Naive thymus-derived CD4-positive, alpha-beta T cell (primary cell): ENCODE measurements at regions not wholly inside any gene's neighbourhood (a gene's known extent, or its start where the extent isn't known, plus 50 kb on each side); places are given as distances from the start of the nearest gene placed in this dataset.

Experiments used
- ATAC-seq: fragments of 150-1000 bp; cut with Tn5 transposase; 2 replicates; pipeline ENCODE4 v1.10.0; 2021; ENCODE audit warnings: mild to moderate bottlenecking, moderate library complexity
- CTCF ChIA-PET: fragments of 350-600 bp; sonication (Branson Sonifier 250); formaldehyde crosslinking; loops from one replicate; lab custom pipeline; 2021; ENCODE audit warnings: antibody characterized with exemption; lab: Charles Lee
- POLR2A ChIA-PET: fragments of 350-600 bp; sonication (Branson Sonifier 250); formaldehyde crosslinking; loops from one replicate; lab custom pipeline; 2021; ENCODE audit warnings: antibody characterized with exemption, inconsistent platforms; lab: Charles Lee
- DNase-seq, 9 donors: peaks; one replicate each; pipeline versions ENCODE4 v3.0.0 to v3.0.0-alpha.2; 2020 to 2022; ENCODE audit warnings: mixed read lengths in 1 of 9
- H3K27ac ChIP-seq: one replicate; pipeline ENCODE4 v1.7.0; 2013; ENCODE audit warnings: mild to moderate bottlenecking, low read depth, low read length, moderate library complexity
- H3K27me3 ChIP-seq, 2 donors: one replicate each; pipeline ENCODE4 v1.7.0; 2013; ENCODE audit warnings: low read length in 2 of 2, mild to moderate bottlenecking in 2 of 2, moderate library complexity in 2 of 2; ENCODE audit not compliant: control insufficient read depth in 2 of 2, insufficient read depth in 2 of 2
- H3K36me3 ChIP-seq, 3 experiments: 1 replicate in 2 of 3; 2 replicates in 1 of 3; pipeline ENCODE4 v1.7.0; 2013; ENCODE audit warnings: low read length in 3 of 3, mild to moderate bottlenecking in 3 of 3, moderate library complexity in 1 of 3; ENCODE audit not compliant: insufficient read depth in 3 of 3, control insufficient read depth in 2 of 3
- H3K4me1 ChIP-seq, 2 donors: one replicate each; pipeline ENCODE4 v1.7.0; 2013; ENCODE audit warnings: low read length in 2 of 2, mild to moderate bottlenecking in 2 of 2, moderate library complexity in 1 of 2; ENCODE audit not compliant: control insufficient read depth in 2 of 2, insufficient read depth in 2 of 2
- H3K4me3 ChIP-seq: 2 replicates; pipeline ENCODE4 v1.7.0; 2013; ENCODE audit warnings: mild to moderate bottlenecking, low read length
- H3K9me3 ChIP-seq, 3 experiments: 1 replicate in 2 of 3; 2 replicates in 1 of 3; pipeline ENCODE4 v1.7.0; 2013; ENCODE audit warnings: low read length in 3 of 3; ENCODE audit not compliant: control insufficient read depth in 2 of 3
- H3K27ac Mint-ChIP-seq, 9 donors: one replicate each; pipeline ENCODE4 v1.8.0; 2020 to 2022; ENCODE audit warnings: mixed read lengths in 9 of 9, mild to moderate bottlenecking in 8 of 9, moderate library complexity in 5 of 9, inconsistent platforms in 2 of 9
- H3K27me3 Mint-ChIP-seq, 5 donors: one replicate each; pipeline ENCODE4 v1.8.0; 2021 to 2022; ENCODE audit warnings: mixed read lengths in 5 of 5, mild to moderate bottlenecking in 1 of 5
- H3K36me3 Mint-ChIP-seq, 5 donors: one replicate each; pipeline ENCODE4 v1.8.0; 2020 to 2022; ENCODE audit warnings: mixed read lengths in 5 of 5, mild to moderate bottlenecking in 3 of 5, inconsistent platforms in 1 of 5
- H3K4me1 Mint-ChIP-seq, 7 donors: one replicate each; pipeline ENCODE4 v1.8.0; 2020 to 2022; ENCODE audit warnings: mixed read lengths in 7 of 7, mild to moderate bottlenecking in 3 of 7, inconsistent platforms in 1 of 7
- H3K4me3 Mint-ChIP-seq, 10 donors: one replicate each; pipeline ENCODE4 v1.8.0; 2020 to 2022; ENCODE audit warnings: mild to moderate bottlenecking in 10 of 10, mixed read lengths in 10 of 10, moderate library complexity in 6 of 10, inconsistent platforms in 2 of 10
- H3K9me3 Mint-ChIP-seq, 11 donors: one replicate each; pipeline ENCODE4 v1.8.0; 2020 to 2022; ENCODE audit warnings: mixed read lengths in 11 of 11, mild to moderate bottlenecking in 4 of 11, inconsistent platforms in 1 of 11, moderate library complexity in 1 of 11
- intact Hi-C, 2 donors: fragments of 100-400 bp; cut with micrococcal nuclease; formaldehyde crosslinking; loops; one replicate each; pipeline ENCODE4 v1.15.1; 2023

GRCh38 chr5:111668477-111669414 lies 88.2 kb downstream of the NREP start:
- H3K9me3 ChIP-seq, result no peaks in the 10 kb centered on the region

GRCh38 chr5:111667128-111667736 lies 89.8 kb downstream of the NREP start:
- no peak for ATAC-seq
- H3K27ac ChIP-seq, result no peak overlapping the region
- Mint-ChIP-seq H3K4me3 (no peak overlapping the region), H3K9me3 (peaks cover 0 to 3% (median 0%) of the 10 kb centered on the region in 11 donors), H3K27me3 (peaks cover 0 to 10% (median 0%) of the 10 kb centered on the region in 5 donors), H3K36me3 (no peaks in the 10 kb centered on the region), H3K27ac (no peak overlapping the region), H3K4me1 (peaks cover 0 to 4% (median 0%) of the 10 kb centered on the region in 7 donors)
- CTCF ChIA-PET, result no interaction called here
- intact Hi-C loops, result no loop called here
- H3K4me1 ChIP-seq, result no peaks in the 10 kb centered on the region
- POLR2A ChIA-PET, result no interaction called here
- H3K36me3 ChIP-seq, result no peaks in the 10 kb centered on the region
- no peak overlapping the region for H3K4me3 ChIP-seq
- no peaks in the 10 kb centered on the region for H3K27me3 ChIP-seq
- DNase-seq, result no peak
- H3K9me3 ChIP-seq, result no peaks in the 10 kb centered on the region

More at GRCh38 chr5:111668477-111669414, 88.2 kb downstream of the NREP start:
- H3K27ac Mint-ChIP-seq, result no peak overlapping the region
- no peaks in the 10 kb centered on the region for H3K36me3 Mint-ChIP-seq
- peaks cover 0 to 10% (median 3%) of the 10 kb centered on the region in 5 donors for H3K27me3 Mint-ChIP-seq
- no peak overlapping the region for H3K4me3 Mint-ChIP-seq
- ChIA-PET POLR2A (no interaction called here), CTCF (interaction anchor here (0.6 kb wide), 1 partner anchor 1011 kb away, joined by 3 read pairs; no protein-coding TSS in a partner anchor)
- no peaks in the 10 kb centered on the region for H3K27me3 ChIP-seq
- H3K36me3 ChIP-seq, result no peaks in the 10 kb centered on the region
- DNase-seq, result no peak
- peaks cover 0 to 3% (median 0%) of the 10 kb centered on the region in 11 donors for H3K9me3 Mint-ChIP-seq
- no peaks in the 10 kb centered on the region for H3K4me1 ChIP-seq
- peaks cover 0 to 4% (median 0%) of the 10 kb centered on the region in 7 donors for H3K4me1 Mint-ChIP-seq
- intact Hi-C loops, result no loop called here
- H3K4me3 ChIP-seq, result no peak overlapping the region
- H3K27ac ChIP-seq, result no peak overlapping the region
- ATAC-seq, result no peak

- no peak overlapping the region for H3K4me3 Mint-ChIP-seq
- POLR2A ChIA-PET, result no interaction called here
- CTCF ChIA-PET, result no interaction called here
These were observed 100.4 kb downstream of the NREP start for GRCh38 chr5:111656580-111656979.

GRCh38 chr5:111655169-111655924 lies 101.6 kb downstream of the NREP start:
- ChIA-PET CTCF (no interaction called here), POLR2A (no interaction called here)
- Histone ChIP-seq H3K27me3 (no peaks in the 10 kb centered on the region), H3K4me3 (no peak overlapping the region), H3K4me1 (no peaks in the 10 kb centered on the region), H3K27ac (no peak overlapping the region), H3K9me3 (no peaks in the 10 kb centered on the region), H3K36me3 (no peaks in the 10 kb centered on the region)
- Mint-ChIP-seq H3K4me1 (no peaks in the 10 kb centered on the region), H3K4me3 (no peak overlapping the region), H3K9me3 (peaks cover 0 to 12% (median 5%) of the 10 kb centered on the region in 11 donors), H3K27me3 (peaks cover 2 to 20% (median 12%) of the 10 kb centered on the region in 5 donors), H3K27ac (no peak overlapping the region), H3K36me3 (peaks cover 0 to 2% (median 0%) of the 10 kb centered on the region in 5 donors)
- intact Hi-C loops, result no loop called here
- ATAC-seq, result no peak
- no peak for DNase-seq

More at GRCh38 chr5:111656580-111656979, 100.4 kb downstream of the NREP start:
- H3K27me3 Mint-ChIP-seq, result peaks cover 2 to 11% (median 5%) of the 10 kb centered on the region in 5 donors
- Histone ChIP-seq H3K4me3 (no peak overlapping the region), H3K9me3 (no peaks in the 10 kb centered on the region), H3K27me3 (no peaks in the 10 kb centered on the region), H3K36me3 (no peaks in the 10 kb centered on the region), H3K4me1 (no peaks in the 10 kb centered on the region), H3K27ac (no peak overlapping the region)
- peaks cover 0 to 18% (median 6%) of the 10 kb centered on the region in 11 donors for H3K9me3 Mint-ChIP-seq
- ATAC-seq, result peak; percentile 37
- DNase-seq, result no peak
- H3K27ac Mint-ChIP-seq, result no peak overlapping the region
- H3K4me1 Mint-ChIP-seq, result no peaks in the 10 kb centered on the region
- peaks cover 0 to 3% (median 2%) of the 10 kb centered on the region in 5 donors for H3K36me3 Mint-ChIP-seq
- intact Hi-C loops, result no loop called here

GRCh38 chr5:111653408-111653807 lies 103.6 kb downstream of the NREP start:
- intact Hi-C loops, result no loop called here
- Histone ChIP-seq H3K27ac (no peak overlapping the region), H3K27me3 (no peaks in the 10 kb centered on the region), H3K4me3 (no peak overlapping the region), H3K36me3 (no peaks in the 10 kb centered on the region), H3K4me1 (no peaks in the 10 kb centered on the region), H3K9me3 (no peaks in the 10 kb centered on the region)
- no peak for ATAC-seq
- POLR2A ChIA-PET, result no interaction called here
- H3K27me3 Mint-ChIP-seq, result peaks cover 2 to 24% (median 11%) of the 10 kb centered on the region in 5 donors
- H3K36me3 Mint-ChIP-seq, result no peaks in the 10 kb centered on the region
- DNase-seq, result no peak
- peaks cover 0 to 6% (median 0%) of the 10 kb centered on the region in 11 donors for H3K9me3 Mint-ChIP-seq
- H3K4me1 Mint-ChIP-seq, result no peaks in the 10 kb centered on the region
- no peak overlapping the region for H3K27ac Mint-ChIP-seq
- CTCF ChIA-PET, result no interaction called here
- no peak overlapping the region for H3K4me3 Mint-ChIP-seq

- Histone ChIP-seq H3K27ac (no peak overlapping the region), H3K4me1 (no peaks in the 10 kb centered on the region), H3K36me3 (no peaks in the 10 kb centered on the region), H3K4me3 (no peak overlapping the region), H3K27me3 (no peaks in the 10 kb centered on the region), H3K9me3 (no peaks in the 10 kb centered on the region)
- ChIA-PET POLR2A (no interaction called here), CTCF (interaction anchor here (0.6 kb wide), 1 partner anchor 468 kb away, joined by 3 read pairs; no protein-coding TSS in a partner anchor)
- Mint-ChIP-seq H3K27me3 (peaks cover 0 to 28% (median 15%) of the 10 kb centered on the region in 5 donors), H3K4me1 (no peaks in the 10 kb centered on the region), H3K4me3 (no peak overlapping the region), H3K27ac (no peak overlapping the region), H3K36me3 (no peaks in the 10 kb centered on the region), H3K9me3 (peaks cover 0 to 6% (median 0%) of the 10 kb centered on the region in 11 donors)
- DNase-seq (no peak), ATAC-seq (no peak)
- intact Hi-C loops, result no loop called here
These were observed 107.5 kb downstream of the NREP start for GRCh38 chr5:111649516-111649915.
